ENCODE measurements at regions not wholly inside any gene's neighbourhood (a gene's known extent, or its start where the extent isn't known, plus 50 kb on each side); places are given as distances from the start of the nearest gene placed in this dataset.

GRCh38 chr14:101477648-101478047 lies 83.6 kb upstream of the DIO3 start:
- no peak for DNase-seq

DNA sequence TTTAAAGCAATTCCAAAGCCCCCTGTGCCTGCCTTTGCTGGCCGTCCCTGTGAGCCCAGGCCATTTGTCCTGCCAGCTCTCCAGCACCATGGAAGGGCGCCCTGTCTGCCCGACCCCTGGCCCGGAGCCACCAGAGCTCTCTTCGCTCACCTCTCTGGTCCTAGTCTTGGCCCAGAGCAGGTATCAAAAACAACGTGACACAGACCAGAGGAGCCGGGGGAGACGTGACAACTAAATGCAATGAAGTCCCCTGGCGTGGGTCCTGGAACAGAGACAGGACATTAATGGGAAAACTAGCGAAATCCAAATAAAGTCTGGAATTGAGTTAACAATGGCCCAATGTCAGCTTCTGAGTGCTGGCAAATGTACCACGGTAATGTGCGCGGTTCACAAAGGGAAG lies 83.2 kb upstream of the DIO3 start:
- DNase-seq, result no peak

GRCh38 chr14:101478796-101479410 lies 82.4 kb upstream of the DIO3 start:
- DNase-seq, result no peak

- peak; percentile 28 for DNase-seq
Measured at GRCh38 chr14:101480022-101480746, 81.1 kb upstream of the DIO3 start.

DNA sequence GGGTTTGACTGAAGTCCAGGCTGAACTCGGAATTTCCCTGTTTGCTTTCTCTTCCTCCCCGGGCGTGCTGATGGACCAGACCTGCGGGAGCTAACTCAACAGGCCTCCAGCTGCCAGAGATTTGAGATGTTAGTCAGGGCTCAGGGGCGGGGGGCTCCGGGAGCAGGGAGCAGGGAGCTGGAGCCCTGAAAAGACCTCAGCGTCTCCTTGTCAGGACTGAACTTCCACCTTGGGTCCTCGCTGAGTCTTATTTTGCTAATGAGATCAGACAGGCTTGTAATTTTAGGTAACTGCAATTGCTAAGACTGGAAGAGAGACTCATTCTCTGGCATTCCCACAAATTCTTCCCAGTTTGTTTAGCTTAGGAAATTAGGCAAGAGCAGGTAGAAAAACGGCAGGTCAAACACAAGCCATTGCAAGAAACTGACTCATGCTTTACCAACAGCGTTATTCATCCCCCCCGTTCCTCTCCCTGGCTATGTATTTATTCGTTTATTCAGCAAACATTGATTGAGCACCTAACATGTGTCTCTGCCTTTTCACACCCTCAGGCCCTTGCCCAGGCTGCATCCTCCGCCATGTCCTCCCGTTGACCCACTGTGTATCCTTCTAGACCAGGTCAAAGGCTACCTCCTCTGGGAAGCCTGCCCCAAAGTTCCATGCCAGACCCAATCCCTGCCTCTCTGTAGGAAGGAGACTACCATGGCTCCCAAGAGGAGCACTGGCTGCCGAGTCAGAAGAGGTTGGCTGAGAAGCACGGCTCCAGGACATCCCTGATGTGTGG lies 80.4 kb upstream of the DIO3 start:
- DNase-seq, result no peak

DNA sequence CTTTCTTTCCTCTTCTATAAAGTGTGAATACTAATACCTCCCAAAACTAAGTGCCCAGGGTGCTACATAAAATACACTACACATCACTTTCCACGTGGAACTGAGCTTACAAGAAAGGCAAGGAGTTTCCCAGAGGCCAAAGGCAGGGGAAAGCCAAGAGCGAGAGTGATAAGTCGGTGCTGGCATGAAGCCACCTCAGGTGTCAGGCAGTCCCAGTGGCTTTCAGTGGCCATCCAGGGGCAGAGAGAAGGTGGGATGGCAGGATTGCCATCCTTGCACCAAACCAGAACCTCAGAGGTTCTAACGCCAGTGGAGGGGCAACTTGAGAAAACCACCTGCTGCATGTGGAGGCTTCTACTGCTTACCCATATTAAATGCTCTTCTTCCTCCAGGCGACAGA lies 79.7 kb upstream of the DIO3 start:
- DNase-seq, result no peak

DNA sequence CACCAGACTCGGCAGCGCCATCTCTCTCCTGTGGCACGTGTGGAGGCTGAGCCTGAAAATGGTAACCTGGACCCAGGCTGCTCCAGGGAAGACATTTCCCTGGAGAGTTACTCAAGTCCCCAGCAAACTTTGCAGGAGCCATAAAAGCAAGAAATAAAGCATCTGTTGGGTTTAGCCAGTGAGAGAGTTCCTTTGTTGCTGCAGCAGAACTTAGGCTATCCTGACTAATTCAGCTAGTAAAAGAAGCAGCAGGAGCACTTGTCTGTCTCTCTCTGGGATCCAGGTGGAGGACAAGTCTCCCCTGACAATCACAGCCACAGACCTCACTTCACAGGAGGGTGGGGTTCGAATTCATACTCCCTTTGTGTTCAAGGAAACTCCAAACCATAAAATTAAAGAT lies 79.2 kb upstream of the DIO3 start:
- no peak for DNase-seq

- DNase-seq, result no peak
Measured at GRCh38 chr14:101483829-101484228, 77.5 kb upstream of the DIO3 start.

DNA sequence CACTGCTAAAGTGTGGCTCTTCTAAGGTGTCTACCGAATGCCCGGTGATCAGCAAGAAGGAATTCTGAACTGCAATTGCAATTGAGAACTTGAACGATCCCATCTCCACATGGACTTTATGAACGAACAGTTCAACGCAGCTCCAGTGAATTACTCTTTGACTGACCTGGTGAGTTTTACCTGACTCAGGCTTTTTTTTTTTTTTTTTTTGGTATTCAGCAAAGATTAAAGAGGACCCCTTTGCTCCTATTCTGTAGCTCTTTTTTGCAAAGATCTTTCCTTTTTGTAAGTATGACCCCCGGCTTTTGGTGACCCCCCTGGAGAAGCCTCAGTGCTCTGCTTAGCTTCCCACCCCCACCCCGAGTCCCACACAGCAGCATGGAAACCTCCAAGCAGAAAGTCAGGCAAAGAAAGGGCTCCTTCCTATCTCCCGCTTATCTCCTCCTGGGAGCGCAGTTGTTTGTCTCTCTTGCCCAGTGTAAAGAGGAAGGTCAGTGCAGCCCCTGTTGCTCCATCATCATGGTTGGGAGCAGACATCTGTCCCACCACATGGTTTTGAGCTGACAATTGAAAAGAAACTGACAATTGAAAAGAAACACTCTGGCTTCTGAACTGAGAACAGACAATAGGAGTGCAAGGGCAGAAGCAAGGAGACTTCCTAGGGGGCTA lies 72.1 kb upstream of the DIO3 start:
- DNase-seq, result no peak

GRCh38 chr14:101490771-101491170 lies 70.5 kb upstream of the DIO3 start:
- no peak for DNase-seq

DNA sequence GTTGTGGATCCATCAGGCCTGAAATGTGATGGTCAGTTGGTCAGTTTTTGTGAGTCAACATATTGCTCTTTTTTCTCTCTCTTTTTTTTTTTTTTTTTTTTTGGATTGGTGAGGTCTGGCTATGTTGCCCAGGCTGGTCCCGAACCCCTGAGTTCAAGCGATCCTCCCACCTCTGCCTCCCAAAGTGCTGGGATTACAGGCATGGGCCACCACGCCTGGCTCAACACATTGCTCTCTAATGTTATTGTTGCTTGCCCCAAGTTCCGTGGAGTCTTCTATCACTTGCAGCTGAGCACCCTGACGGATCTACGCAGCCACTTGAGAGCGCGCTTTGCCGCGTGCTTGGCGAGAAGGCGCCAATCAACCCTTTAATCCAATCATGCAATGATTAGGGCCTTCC lies 69.5 kb upstream of the DIO3 start:
- no peak for DNase-seq

- no peak for DNase-seq
Measured at GRCh38 chr14:101492716-101493115, 68.6 kb upstream of the DIO3 start.

DNA sequence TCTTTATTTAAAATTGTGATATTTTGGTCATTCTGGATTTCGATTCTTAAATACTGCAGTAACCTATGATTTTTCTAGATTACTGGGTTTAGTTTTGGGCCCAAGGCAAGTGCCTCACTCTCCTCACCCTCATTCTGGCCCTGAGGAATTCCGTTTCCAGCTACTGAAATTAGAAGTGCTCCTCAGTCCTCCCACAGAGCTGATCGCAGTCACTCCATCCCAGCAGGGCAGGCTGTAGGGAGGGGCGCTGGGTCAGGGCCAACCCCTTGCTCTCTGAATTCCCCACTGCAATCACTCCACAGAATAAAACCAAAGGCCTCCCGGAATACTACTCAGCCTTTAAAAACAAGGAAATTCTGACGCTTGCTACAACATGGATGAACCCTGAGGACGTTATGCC lies 66.5 kb upstream of the DIO3 start:
- DNase-seq, result no peak

DNA sequence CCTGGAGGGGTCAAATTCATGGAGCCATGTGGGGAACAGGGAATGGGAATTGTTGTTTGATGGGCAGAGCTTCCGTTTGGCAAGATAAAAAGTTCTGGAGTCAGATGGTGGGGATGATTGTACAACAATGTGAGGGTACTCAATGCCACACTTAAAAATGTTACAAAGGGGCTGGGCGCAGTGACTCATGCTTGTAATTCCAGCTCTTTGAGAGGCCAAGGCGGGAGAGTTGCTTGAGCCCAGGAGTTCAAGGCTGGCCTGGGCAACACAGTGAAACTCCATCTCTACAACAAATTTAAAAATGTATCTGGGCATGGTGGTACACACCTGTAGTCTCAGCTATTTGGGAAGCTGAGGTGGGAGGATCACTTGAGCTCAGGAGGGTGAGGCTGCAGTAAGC lies 66.0 kb upstream of the DIO3 start:
- no peak for DNase-seq

DNA sequence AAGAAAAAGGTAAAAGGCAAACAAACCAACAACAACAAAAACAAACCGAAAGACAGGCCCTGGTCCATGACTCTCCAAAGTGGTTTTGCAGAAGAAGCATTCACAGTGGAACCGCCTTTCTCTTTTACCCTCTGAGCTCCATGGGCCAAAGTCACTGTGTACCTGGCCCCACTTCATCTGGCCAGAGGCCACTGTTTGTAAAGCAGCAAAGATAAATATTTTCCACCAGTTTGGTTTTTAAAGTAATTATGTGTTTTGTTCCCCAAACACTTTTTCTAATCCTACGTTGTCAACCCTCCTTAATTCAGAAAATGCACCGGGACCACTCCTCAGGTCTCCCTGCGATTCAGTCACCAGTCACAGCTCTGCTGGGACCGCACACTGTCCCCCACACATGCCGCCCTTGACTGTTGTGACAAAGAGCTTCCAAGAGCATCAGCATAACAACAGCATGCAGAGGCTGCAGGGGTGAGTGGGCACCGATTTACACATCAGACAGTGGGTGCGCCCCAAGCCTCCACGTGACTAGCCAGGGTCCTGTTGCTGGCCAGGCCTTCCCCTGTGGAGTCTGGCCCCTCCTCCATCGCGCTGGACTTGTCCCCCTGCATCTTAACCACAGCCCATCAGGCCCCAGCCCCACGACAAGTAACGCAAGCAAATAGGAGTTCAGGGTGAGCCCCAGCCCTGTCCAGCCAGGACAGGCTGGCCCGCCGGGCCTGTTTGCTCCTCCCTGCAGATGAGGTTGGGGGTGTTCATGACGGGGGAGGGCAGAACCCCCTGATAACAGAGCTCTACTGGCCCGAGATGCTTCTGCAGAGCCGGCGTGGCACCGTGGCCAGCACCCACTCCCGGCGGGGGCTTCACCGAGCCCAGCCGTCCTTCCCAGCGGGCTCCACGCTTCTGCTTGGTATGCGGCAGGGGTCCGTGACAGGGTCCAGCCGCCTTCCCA lies 65.2 kb upstream of the DIO3 start:
- no peak for DNase-seq

DNA sequence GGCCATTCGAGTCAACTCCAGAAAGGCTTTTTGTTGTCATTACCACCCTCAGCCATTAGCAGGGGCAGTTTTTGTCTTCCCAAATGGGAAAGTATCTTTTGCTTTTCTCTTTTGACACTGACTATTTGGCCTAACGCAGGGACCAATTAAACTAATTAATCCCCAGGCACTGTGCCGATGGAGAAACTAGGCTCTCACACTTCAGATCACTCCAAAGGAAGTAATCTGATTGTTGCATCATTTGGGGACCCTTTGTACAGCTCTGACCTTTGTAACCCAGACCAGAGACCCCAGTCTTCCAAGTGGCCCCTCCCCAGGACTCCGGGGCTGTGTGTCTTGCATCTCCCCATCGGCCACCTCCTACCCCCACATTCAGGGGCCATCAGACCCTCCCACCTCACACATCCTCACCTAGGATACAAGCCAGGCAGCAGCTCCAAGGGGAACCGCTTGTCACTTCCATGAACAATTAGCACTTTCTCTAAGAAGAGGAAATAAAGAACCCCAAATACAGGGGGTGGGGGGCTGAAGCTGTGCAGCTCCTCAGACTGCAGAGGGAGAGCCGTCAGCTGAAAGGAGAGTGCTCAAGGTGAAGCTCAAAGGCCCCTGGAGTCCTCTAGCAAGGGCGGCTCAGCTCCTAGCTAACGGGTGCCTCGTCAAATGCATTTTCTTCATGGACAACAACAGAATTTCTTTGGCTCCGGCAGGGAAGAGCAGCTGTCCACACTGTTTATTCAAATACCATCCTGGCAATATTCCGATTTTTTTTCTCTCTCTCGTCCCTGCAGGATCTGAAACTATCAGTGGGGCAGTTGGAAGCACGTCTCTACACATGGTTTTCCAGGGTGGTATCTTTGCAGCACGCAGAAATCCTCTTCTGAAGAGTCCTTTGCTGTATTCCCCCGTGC lies 64.3 kb upstream of the DIO3 start:
- no peak for DNase-seq

DNA sequence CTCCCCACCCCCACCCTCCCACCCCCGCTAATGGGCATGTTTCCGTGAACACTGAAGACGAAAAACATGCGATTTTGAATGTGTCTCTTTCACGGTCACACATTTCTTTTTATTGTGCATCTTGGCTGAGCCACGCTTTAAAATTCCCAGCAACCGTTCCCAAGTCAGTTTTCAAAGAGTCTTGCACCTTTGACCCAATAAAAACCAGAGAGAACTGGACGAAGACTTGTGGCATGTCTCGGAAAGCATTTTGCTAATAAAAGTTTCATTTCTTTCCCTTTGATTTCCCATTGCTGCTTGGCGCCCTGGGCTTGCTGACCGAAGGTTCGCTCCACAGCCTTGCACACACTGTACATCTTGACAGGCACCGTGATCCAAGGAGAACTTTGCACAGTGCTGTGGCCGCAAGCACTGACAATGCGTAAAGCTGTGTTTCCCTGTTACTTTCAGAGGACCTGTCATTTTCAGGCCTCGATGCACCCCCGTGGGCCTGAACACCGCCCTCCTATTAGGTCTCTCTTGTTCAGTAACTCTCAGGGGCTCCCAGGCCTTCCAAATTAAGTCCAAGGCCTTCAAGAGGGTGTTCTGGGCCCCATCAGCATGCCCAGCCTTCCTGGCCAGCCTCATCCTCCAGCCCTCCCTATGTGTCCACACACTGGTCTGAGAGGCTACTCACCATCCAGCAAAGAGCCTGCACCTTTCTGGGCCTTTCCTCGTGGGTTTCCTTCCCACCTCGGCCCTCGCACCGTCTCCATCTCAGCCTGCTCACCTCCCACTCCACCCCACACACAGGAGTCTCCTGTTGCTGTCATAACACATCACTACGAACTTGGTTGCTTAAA lies 63.4 kb upstream of the DIO3 start:
- DNase-seq, result no peak

DNA sequence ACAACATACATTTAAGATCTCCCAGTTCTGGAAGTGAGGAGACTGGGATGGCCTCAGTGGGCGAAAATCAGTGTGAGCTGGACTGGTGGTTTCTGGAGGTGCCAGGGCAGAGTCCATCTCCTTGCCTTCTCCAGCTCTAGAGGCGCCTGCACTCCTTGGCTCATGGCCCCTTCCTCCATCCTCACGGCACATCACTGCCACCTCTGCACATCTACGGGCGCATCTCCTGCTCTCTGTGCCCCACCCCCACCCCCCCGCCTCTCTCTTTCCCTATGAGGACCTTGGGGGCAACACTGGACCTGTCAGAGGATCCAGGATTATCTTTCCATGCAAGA lies 62.8 kb upstream of the DIO3 start:
- DNase-seq, result no peak

- no peak for DNase-seq
Measured at GRCh38 chr14:101499080-101499479, 62.2 kb upstream of the DIO3 start.

- DNase-seq, result no peak
Measured at GRCh38 chr14:101499513-101499912, 61.8 kb upstream of the DIO3 start.

DNA sequence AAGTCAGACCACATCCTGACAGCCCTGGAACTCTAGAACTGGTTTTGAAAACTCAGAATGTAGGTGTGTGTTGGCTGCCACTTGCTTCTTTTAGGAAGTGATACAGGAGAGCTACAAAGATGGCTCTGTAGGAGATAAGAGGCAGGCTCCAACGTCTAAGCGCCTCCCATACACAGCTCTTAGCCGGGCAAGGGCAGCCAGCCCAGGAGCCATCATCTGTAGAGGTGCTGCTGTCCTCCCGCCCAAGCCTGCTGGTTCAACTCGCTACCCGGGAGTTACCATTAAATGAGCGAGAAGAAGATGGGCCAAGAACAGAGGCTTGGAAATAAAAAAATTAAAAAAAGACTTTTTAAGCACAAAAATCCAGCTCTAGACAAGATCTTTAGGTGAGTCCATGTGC lies 61.2 kb upstream of the DIO3 start:
- no peak for DNase-seq

Measured in NCI-H2227 treated with DMSO at 0.1 percent for 48 hours (cell line).